NCI-H2227 treated with DMSO at 0.1 percent for 48 hours (cell line): ENCODE measurements at regions not wholly inside any gene's neighbourhood (a gene's known extent, or its start where the extent isn't known, plus 50 kb on each side); places are given as distances from the start of the nearest gene placed in this dataset.
"Not testable (repeated sequence)": the region's sequence is repeated elsewhere in the genome, so short reads cannot be mapped to it uniquely, and the experiment has no call there.

Experiments used
- DNase-seq: peaks from one replicate; lab custom pipeline; 2025; lab: John Stamatoyannopoulos, UW

GRCh38 chr3:103495186-103495585 is 1060.4 kb downstream of the ZPLD1 start:
- no peak for DNase-seq

- DNase-seq: no peak
These were observed 1064.5 kb downstream of the ZPLD1 start for GRCh38 chr3:103499132-103499900.

- DNase-seq: no peak
These were observed 1065.2 kb downstream of the ZPLD1 start for GRCh38 chr3:103499967-103500366.

- DNase-seq: no peak
These were observed 1075.9 kb downstream of the ZPLD1 start for GRCh38 chr3:103510760-103511159.

GRCh38 chr3:103511891-103512290 is 1077.1 kb downstream of the ZPLD1 start:
- DNase-seq: no peak

GRCh38 chr3:103512595-103512994 is 1077.8 kb downstream of the ZPLD1 start:
- no peak for DNase-seq

GRCh38 chr3:103513003-103513402 is 1078.2 kb downstream of the ZPLD1 start:
- DNase-seq: no peak

- no peak for DNase-seq
These were observed 1080.3 kb downstream of the ZPLD1 start for GRCh38 chr3:103515116-103515515.

GRCh38 chr3:103516950-103517349 is 1082.1 kb downstream of the ZPLD1 start:
- DNase-seq: no peak

GRCh38 chr3:103531327-103531726 is 1096.5 kb downstream of the ZPLD1 start:
- not testable (repeated sequence) for DNase-seq

- DNase-seq: no peak
These were observed 1098.2 kb downstream of the ZPLD1 start for GRCh38 chr3:103532986-103533385.

GRCh38 chr3:103554451-103554850 is 1119.6 kb downstream of the ZPLD1 start:
- DNase-seq: no peak

GRCh38 chr3:103564116-103564515 is 1129.3 kb downstream of the ZPLD1 start:
- not testable (repeated sequence) for DNase-seq

GRCh38 chr3:103585809-103586208 is 1151.0 kb downstream of the ZPLD1 start:
- no peak for DNase-seq

- DNase-seq: no peak
These were observed 1155.0 kb downstream of the ZPLD1 start for GRCh38 chr3:103589770-103590169.

GRCh38 chr3:103600844-103601243 is 1166.0 kb downstream of the ZPLD1 start:
- no peak for DNase-seq

- DNase-seq: no peak
These were observed 1166.9 kb downstream of the ZPLD1 start for GRCh38 chr3:103601666-103602065.

GRCh38 chr3:103609472-103609871 is 1174.7 kb downstream of the ZPLD1 start:
- DNase-seq: no peak

- no peak for DNase-seq
These were observed 1178.8 kb downstream of the ZPLD1 start for GRCh38 chr3:103613397-103614156.

- no peak for DNase-seq
These were observed 1179.9 kb downstream of the ZPLD1 start for GRCh38 chr3:103614719-103615118.

- no peak for DNase-seq
These were observed 1183.1 kb downstream of the ZPLD1 start for GRCh38 chr3:103617961-103618360.

GRCh38 chr3:103624271-103624670 is 1189.5 kb downstream of the ZPLD1 start:
- no peak for DNase-seq

GRCh38 chr3:103629391-103629790 is 1194.6 kb downstream of the ZPLD1 start:
- no peak for DNase-seq
